ENCODE measurements at regions not wholly inside any gene's neighbourhood (a gene's known extent, or its start where the extent isn't known, plus 50 kb on each side); places are given as distances from the start of the nearest gene placed in this dataset.

DNA sequence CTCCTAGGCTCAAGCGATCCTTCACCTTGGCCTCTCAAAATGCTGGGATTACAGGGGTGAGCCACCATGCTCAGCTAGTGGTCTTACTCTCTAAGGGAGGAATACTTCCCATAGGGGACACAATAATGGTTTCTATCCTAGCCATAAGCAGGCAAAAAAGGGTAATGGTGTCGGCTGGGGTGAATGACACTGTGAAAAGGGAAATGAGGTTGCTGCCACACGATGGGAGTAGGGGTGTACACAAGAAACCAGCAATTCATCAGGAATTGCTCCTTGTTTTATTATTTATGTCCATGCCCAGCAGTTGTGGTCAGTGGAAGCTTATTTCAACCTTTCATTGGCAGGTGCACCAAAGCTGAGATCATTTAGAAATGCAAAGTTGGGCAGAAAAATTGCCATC is 70.3 kb upstream of the ZFR start:
- Histone ChIP-seq H3K4me3 (no peak overlapping the region), H3K4me1 (replicated peaks) (no peaks in the 10 kb centered on the region), H3K9me3 (no peaks in the 10 kb centered on the region), H3K27ac (no peak overlapping the region), H3K36me3 (no peaks in the 10 kb centered on the region), H3K27me3 (replicated peaks; ENCODE audit: insufficient read depth) (no peaks in the 10 kb centered on the region)
- 60% methylated on average over 3 of the region's 3 CpGs for WGBS
- no peak for TF ChIP-seq CTCF (IDR thresholded peaks at IDR 0.05)
- TF ChIP-seq POLR2A (IDR thresholded peaks at IDR 0.05), result no peak
- TF ChIP-seq POLR2AphosphoS5 (IDR thresholded peaks at IDR 0.05), result no peak
- no peak for DNase-seq (ENCODE audit: low spot score)
- intact Hi-C loops (cut with DNase I), result no loop called here

- Histone ChIP-seq H3K4me1 (replicated peaks) (no peaks in the 10 kb centered on the region), H3K4me3 (no peak overlapping the region), H3K36me3 (no peaks in the 10 kb centered on the region), H3K27me3 (replicated peaks; ENCODE audit: insufficient read depth) (no peaks in the 10 kb centered on the region), H3K9me3 (no peaks in the 10 kb centered on the region), H3K27ac (no peak overlapping the region)
- WGBS, result 90% methylated on average over 2 of the region's 2 CpGs
- no peak for TF ChIP-seq POLR2AphosphoS5 (IDR thresholded peaks at IDR 0.05)
- no peak for TF ChIP-seq CTCF (IDR thresholded peaks at IDR 0.05)
- TF ChIP-seq POLR2A (IDR thresholded peaks at IDR 0.05), result no peak
- intact Hi-C loops (cut with DNase I), result no loop called here
- DNase-seq (ENCODE audit: low spot score), result no peak
Observed at GRCh38 chr5:32512926-32513325, 68.4 kb upstream of the ZFR start.

DNA sequence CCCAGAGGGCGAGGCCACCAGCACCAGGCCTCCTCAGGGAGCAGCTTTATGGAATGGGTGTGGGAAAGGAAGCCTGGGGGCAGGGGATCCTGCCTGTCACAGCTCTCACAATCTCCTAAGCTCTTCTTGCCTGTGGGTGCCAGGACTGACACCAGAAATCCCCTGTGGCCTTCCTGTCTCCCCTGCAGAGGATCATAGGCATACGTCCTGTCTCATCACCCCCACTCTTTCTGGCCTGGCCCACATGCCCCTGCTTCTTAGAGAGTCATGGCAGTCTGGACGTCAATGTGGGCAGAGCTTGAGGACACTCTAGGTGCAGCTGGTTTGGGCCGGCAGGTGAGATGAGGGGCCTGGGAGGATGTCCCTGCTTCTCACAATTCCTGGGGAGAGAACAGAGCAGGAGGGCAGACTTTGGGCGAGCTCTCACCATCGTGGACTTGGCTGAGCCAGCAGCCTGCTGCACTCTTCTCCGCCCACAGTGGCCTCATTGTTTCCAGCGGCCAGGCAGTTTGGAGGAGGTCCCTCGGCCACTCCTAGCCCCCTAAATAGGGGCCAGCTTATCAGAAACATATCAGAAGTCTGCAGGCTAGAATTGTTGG is 67.3 kb upstream of the ZFR start:
- DNase-seq (ENCODE audit: low spot score), result no peak
- H3K4me1 ChIP-seq (replicated peaks), result no peaks in the 10 kb centered on the region
- intact Hi-C loops (cut with DNase I), result no loop called here
- no peak overlapping the region for H3K27ac ChIP-seq
- H3K9me3 ChIP-seq, result no peaks in the 10 kb centered on the region
- TF ChIP-seq POLR2AphosphoS5 (IDR thresholded peaks at IDR 0.05) (no peak), POLR2A (IDR thresholded peaks at IDR 0.05) (no peak)
- 75% methylated on average over 9 of the region's 9 CpGs for WGBS
- no peak overlapping the region for H3K4me3 ChIP-seq
- H3K36me3 ChIP-seq, result no peaks in the 10 kb centered on the region
- no peaks in the 10 kb centered on the region for H3K27me3 ChIP-seq (replicated peaks; ENCODE audit: insufficient read depth)

DNA sequence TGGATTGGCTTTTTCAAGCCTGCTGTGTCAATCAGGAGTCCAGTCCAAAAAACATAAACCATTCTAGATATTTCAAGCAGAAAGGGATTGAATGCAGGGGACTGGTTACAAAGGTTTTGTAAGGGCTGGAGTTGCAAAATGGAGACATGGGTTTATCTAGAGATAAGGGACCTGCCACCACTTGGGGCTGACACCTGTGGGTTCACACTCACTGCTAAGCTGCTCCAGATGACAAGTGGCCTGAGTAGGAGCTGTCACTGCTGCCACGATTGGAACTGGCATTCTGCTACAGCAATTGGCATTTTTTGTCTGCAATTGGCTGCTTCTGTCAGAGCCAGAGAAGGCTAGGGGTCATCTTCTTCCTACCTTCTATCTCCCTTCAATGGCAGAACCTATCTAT is 66.3 kb upstream of the ZFR start:
- no peaks in the 10 kb centered on the region for H3K4me1 ChIP-seq (replicated peaks)
- H3K9me3 ChIP-seq, result no peaks in the 10 kb centered on the region
- H3K27ac ChIP-seq, result no peak overlapping the region
- intact Hi-C loops (cut with DNase I), result no loop called here
- H3K27me3 ChIP-seq (replicated peaks; ENCODE audit: insufficient read depth), result no peaks in the 10 kb centered on the region
- H3K36me3 ChIP-seq, result no peaks in the 10 kb centered on the region
- no peak overlapping the region for H3K4me3 ChIP-seq
- TF ChIP-seq POLR2A (IDR thresholded peaks at IDR 0.05), result no peak
- TF ChIP-seq CTCF (IDR thresholded peaks at IDR 0.05), result no peak
- no peak for TF ChIP-seq POLR2AphosphoS5 (IDR thresholded peaks at IDR 0.05)
- WGBS, result 0% methylated on average over 1 of the region's 1 CpG
- no peak for DNase-seq (ENCODE audit: low spot score)

- TF ChIP-seq CTCF (IDR thresholded peaks at IDR 0.05), result no peak
- no peak for TF ChIP-seq POLR2AphosphoS5 (IDR thresholded peaks at IDR 0.05)
- TF ChIP-seq POLR2A (IDR thresholded peaks at IDR 0.05), result no peak
- H3K27me3 ChIP-seq (replicated peaks; ENCODE audit: insufficient read depth), result no peaks in the 10 kb centered on the region
- no peaks in the 10 kb centered on the region for H3K4me1 ChIP-seq (replicated peaks)
- H3K36me3 ChIP-seq, result no peaks in the 10 kb centered on the region
- no peaks in the 10 kb centered on the region for H3K9me3 ChIP-seq
- intact Hi-C loops (cut with DNase I), result no loop called here
- no peak overlapping the region for H3K27ac ChIP-seq
- WGBS, result 93% methylated on average over 8 of the region's 8 CpGs
- no peak for DNase-seq (ENCODE audit: low spot score)
- H3K4me3 ChIP-seq, result no peak overlapping the region
Observed at GRCh38 chr5:32508806-32509805, 64.6 kb upstream of the ZFR start.
